ENCODE measurements at regions not wholly inside any gene's neighbourhood (a gene's known extent, or its start where the extent isn't known, plus 50 kb on each side); places are given as distances from the start of the nearest gene placed in this dataset.

DNA sequence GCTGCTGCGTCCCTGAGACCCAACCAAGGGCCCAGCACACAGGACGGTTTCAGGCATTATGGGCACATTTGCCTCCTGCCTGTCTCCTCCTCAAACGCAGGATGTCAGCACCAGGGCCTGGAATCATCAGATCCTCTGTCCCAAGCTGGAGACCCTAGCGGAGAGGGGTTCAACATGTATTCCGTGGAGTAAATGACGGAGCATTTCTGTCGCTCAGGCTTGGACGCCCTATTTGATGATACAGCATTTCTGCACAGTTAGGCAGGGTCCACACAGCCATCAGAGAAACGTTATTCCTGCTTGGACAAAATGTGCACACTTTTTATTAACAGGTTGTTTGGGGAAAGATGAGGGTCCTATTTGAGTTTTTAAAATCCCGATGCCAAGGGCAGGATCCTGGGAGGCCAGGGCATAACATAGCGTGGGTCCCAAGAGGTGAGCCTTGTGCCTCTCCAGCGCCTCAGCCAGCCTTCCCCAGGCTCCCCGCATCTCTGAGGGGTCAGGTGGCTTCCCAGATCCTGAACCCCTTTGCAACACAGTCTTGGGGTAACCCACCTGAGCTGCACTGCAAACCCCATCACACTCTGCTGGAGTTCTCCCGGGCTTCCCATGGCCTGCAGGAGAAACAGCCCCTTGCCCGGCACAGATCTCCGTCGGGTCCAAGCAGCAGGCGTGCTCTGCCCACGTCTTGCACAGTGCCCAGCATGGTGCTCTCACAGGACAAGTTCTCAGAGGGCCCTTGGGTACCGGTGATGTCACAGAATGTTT is 319.7 kb upstream of the MYT1L start:
- Histone ChIP-seq H3K79me2 (ENCODE audit: insufficient read depth) (no peaks in the 10 kb centered on the region), H3K4me1 (ENCODE audit: control insufficient read depth in 1 of 2, insufficient read depth in 2 of 2, low read depth in 1 of 2, low read length in 1 of 2) (no peaks in the 10 kb centered on the region), H3K9ac (no peak overlapping the region), H3K27ac (ENCODE audit: low read depth in 2 of 2, low read length in 1 of 2) (no peak overlapping the region), H3K4me2 (no peak overlapping the region), H3K27me3 (ENCODE audit: insufficient read depth) (no peaks in the 10 kb centered on the region), H2AFZ (ENCODE audit: low read depth) (no peak overlapping the region), H3K4me3 (ENCODE audit: low read depth in 2 of 2, low read length in 1 of 2) (no peak overlapping the region), H3K9me2 (no peaks in the 10 kb centered on the region), H3K36me3 (replicated peaks in 1 of 2; ENCODE audit: control insufficient read depth in 1 of 2, insufficient read depth in 2 of 2, low read length in 1 of 2) (no peaks in the 10 kb centered on the region), H3F3A (replicated peaks; ENCODE audit: insufficient read depth) (no peaks in the 10 kb centered on the region), H4K20me1 (ENCODE audit: insufficient read depth) (no peaks in the 10 kb centered on the region), H3K9me3 (no peaks in the 10 kb centered on the region)
- ChIA-PET CTCF (no interaction called here), POLR2A (no interaction called here)
- 59% methylated on average over 20 of the region's 20 CpGs for WGBS (ENCODE audit: low lambda C conversion rate)
- TF ChIP-seq GATA2 (CRISPR knock-in tag; IDR thresholded peaks at IDR 0.05) (no peak), GABPA (IDR thresholded peaks at IDR 0.05; ENCODE audit: low read depth) (no peak), ELF1 (IDR thresholded peaks at IDR 0.05) (no peak), POLR2AphosphoS5 (IDR thresholded peaks at IDR 0.05; ENCODE audit: low read depth, low read length) (no peak), CHD2 (IDR thresholded peaks at IDR 0.05; ENCODE audit: low read length, partially characterized antibody) (no peak), SMC3 (IDR thresholded peaks at IDR 0.05; ENCODE audit: low read depth, low read length) (no peak), YY1 (IDR thresholded peaks at IDR 0.05; ENCODE audit: low read depth) (no peak), EP300 (IDR thresholded peaks at IDR 0.05; ENCODE audit: borderline replicate concordance in 1 of 2, low read depth in 1 of 2, low read length in 1 of 2) (no peak), FOXJ3 (CRISPR knock-in tag; IDR thresholded peaks at IDR 0.05) (no peak), MXI1 (IDR thresholded peaks at IDR 0.05; ENCODE audit: low read depth, low read length) (no peak), SIN3A (IDR thresholded peaks at IDR 0.05; ENCODE audit: borderline replicate concordance, low read depth, low read length) (no peak)
- TF ChIP-seq, protein P1, sequence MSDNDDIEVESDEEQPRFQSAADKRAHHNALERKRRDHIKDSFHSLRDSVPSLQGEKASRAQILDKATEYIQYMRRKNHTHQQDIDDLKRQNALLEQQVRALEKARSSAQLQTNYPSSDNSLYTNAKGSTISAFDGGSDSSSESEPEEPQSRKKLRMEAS (IDR thresholded peaks at IDR 0.05; ENCODE audit: low read depth) = no peak
- TF ChIP-seq, protein P2, sequence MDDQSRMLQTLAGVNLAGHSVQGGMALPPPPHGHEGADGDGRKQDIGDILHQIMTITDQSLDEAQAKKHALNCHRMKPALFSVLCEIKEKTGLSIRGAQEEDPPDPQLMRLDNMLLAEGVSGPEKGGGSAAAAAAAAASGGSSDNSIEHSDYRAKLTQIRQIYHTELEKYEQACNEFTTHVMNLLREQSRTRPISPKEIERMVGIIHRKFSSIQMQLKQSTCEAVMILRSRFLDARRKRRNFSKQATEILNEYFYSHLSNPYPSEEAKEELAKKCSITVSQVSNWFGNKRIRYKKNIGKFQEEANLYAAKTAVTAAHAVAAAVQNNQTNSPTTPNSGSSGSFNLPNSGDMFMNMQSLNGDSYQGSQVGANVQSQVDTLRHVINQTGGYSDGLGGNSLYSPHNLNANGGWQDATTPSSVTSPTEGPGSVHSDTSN (IDR thresholded peaks at IDR 0.05) = no peak
- DNase-seq = no peak

DNA sequence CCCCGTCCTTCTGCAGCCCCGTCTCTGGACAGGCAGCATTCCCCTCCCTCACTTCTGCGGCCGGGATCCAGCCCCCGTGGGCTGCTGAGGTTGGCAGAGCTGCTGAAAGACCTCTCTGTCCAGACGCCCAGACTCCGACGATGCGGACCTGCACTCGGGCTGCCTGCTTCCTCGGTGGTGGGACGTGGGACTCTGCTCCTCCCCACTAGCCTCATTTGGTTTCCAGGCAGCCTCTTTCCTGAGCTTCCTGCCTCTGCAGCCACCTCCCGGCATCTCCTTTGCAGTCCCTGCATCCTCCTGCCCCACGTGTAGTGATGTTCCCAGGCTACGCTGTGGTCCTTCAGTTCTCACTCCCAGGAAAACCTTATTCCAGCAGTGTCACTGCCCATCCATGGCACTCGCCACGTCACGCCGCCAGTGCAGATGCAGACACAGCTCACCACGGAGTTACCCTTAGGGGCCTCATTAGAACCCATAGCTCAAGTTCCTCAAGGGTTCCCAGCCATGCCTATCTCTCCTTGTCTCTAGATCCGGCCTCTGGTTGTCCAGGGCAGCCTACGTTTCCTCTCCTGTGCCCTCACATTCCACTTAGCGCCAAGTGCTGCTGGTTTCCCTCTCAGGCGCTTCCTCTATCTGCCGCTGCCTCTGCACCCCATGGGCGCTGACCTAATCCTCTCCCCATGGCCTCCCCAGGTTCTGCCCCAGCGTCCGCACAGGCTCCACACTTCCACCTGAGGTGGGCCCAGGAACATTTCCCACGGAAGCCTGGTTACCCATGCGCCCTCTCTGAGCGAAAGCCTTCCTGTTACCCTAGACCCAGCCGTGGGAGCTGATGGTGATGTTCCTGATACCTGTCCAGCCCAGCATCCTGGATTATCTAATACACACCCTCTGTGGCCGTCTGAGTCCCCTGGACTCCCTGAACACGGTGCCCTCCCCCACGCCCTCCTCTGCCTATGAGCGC is 318.3 kb upstream of the MYT1L start:
- Histone ChIP-seq H2AFZ (ENCODE audit: low read depth) (no peak overlapping the region), H3K36me3 (replicated peaks in 1 of 2; ENCODE audit: control insufficient read depth in 1 of 2, insufficient read depth in 2 of 2, low read length in 1 of 2) (no peaks in the 10 kb centered on the region), H4K20me1 (ENCODE audit: insufficient read depth) (no peaks in the 10 kb centered on the region), H3K27me3 (ENCODE audit: insufficient read depth) (no peaks in the 10 kb centered on the region), H3K9ac (no peak overlapping the region), H3K4me2 (no peak overlapping the region), H3K4me3 (ENCODE audit: low read depth in 2 of 2, low read length in 1 of 2) (no peak overlapping the region), H3K79me2 (ENCODE audit: insufficient read depth) (no peaks in the 10 kb centered on the region), H3K4me1 (ENCODE audit: control insufficient read depth in 1 of 2, insufficient read depth in 2 of 2, low read depth in 1 of 2, low read length in 1 of 2) (no peaks in the 10 kb centered on the region), H3K9me3 (no peaks in the 10 kb centered on the region), H3K9me2 (no peaks in the 10 kb centered on the region), H3K27ac (ENCODE audit: low read depth in 2 of 2, low read length in 1 of 2) (no peak overlapping the region), H3F3A (replicated peaks; ENCODE audit: insufficient read depth) (no peaks in the 10 kb centered on the region)
- no peak for TF ChIP-seq FOSL2 (IDR thresholded peaks at IDR 0.05; ENCODE audit: borderline replicate concordance, low read depth)
- no peak for TF ChIP-seq GABPA (IDR thresholded peaks at IDR 0.05; ENCODE audit: low read depth)
- TF ChIP-seq TAF1 (IDR thresholded peaks at IDR 0.05; ENCODE audit: borderline replicate concordance, low read depth, low read length) = no peak
- TF ChIP-seq EP300 (IDR thresholded peaks at IDR 0.05; ENCODE audit: borderline replicate concordance in 1 of 2, low read depth in 1 of 2, low read length in 1 of 2) = no peak
- TF ChIP-seq RAD21 (IDR thresholded peaks at IDR 0.05; ENCODE audit: low read length) = no peak
- TF ChIP-seq NFIC (IDR thresholded peaks at IDR 0.05; ENCODE audit: borderline replicate concordance) = no peak
- no peak for TF ChIP-seq MEF2A (IDR thresholded peaks at IDR 0.05; ENCODE audit: borderline replicate concordance, low read depth)
- TF ChIP-seq, protein P3, sequence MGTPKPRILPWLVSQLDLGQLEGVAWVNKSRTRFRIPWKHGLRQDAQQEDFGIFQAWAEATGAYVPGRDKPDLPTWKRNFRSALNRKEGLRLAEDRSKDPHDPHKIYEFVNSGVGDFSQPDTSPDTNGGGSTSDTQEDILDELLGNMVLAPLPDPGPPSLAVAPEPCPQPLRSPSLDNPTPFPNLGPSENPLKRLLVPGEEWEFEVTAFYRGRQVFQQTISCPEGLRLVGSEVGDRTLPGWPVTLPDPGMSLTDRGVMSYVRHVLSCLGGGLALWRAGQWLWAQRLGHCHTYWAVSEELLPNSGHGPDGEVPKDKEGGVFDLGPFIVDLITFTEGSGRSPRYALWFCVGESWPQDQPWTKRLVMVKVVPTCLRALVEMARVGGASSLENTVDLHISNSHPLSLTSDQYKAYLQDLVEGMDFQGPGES (IDR thresholded peaks at IDR 0.05; ENCODE audit: low read depth, low read length) = no peak
- TF ChIP-seq, protein P2 (IDR thresholded peaks at IDR 0.05) = no peak
- WGBS (ENCODE audit: low lambda C conversion rate) = 45% methylated on average over 35 of the region's 36 CpGs
- ChIA-PET POLR2A (no interaction called here), CTCF (no interaction called here)
- no peak for DNase-seq
